CD4-positive, alpha-beta T cell treated with Interleukin-12 subunit alpha and Interleukin-12 subunit beta, for 1 hour (primary cell): ENCODE measurements at regions not wholly inside any gene's neighbourhood (a gene's known extent, or its start where the extent isn't known, plus 50 kb on each side); places are given as distances from the start of the nearest gene placed in this dataset.
"Not testable (repeated sequence)": the region's sequence is repeated elsewhere in the genome, so short reads cannot be mapped to it uniquely, and the experiment has no call there.

Experiments used
- DNase-seq: peaks from one replicate; pipeline ENCODE4 v3.0.0-alpha.2; 2020

GRCh38 chr3:107939691-107940442 lies 151.0 kb downstream of the CD47 start:
- DNase-seq: no peak

- peak; percentile 21 for DNase-seq
Observed at GRCh38 chr3:107938143-107938542, 152.7 kb downstream of the CD47 start.

- DNase-seq: no peak
Observed at GRCh38 chr3:107934808-107935207, 156.0 kb downstream of the CD47 start.

DNA sequence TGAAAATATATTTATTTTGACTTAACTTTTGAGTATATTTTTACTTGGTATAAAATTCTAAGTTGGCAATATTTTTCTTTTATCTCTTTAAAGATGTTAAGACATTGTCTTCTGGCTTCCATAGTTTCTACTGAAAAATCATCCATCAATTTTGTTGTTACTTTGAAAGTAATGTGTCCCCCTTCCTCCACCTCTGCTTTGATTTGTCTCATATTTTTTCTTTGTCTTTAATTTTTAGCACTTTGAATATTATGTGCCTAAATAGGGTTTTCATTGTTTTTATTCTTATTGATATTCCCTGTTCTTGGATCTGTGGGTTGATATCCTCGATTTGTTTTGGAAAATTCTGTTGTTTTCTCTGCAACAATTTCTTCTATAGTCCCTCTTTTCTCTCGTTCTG lies 157.4 kb downstream of the CD47 start:
- DNase-seq: no peak

- DNase-seq: no peak
Observed at GRCh38 chr3:107931326-107931725, 159.5 kb downstream of the CD47 start.

DNA sequence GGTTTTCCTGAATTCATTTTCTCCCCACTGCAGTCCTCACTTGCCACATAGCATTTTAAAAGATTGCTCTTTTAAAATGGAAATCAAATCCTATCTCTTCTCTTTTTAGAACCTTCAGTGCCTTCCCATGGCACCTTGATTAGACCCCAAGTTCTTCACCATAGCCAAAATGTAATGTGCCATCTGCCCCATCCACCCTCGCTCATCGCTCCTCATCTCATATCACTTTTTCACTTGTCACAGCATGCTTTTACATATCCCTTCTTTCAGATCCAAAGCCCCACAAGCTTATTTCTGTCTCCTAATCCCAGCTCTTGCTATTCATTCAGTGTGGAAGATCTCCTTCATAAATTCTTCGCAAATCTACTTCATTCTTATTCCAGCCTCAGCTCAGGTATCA lies 161.7 kb downstream of the CD47 start:
- no peak for DNase-seq

DNA sequence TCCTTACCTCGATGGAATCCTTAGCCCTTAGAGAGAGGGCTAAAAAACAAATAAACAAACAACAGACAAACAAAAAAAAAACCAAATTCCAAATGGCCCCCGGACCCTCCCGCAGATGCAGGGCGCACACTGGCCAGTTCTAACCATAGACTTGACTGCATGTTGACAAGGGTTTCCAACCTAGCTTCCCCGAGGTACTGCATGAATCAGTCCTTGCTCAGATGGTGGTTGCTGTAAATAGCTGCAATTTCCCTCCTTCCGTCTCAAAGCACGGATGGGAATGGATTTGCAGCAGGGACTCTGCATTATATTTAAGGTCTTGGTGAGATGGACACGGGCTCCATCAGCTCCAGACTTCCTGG lies 162.8 kb downstream of the CD47 start:
- DNase-seq: no peak

DNA sequence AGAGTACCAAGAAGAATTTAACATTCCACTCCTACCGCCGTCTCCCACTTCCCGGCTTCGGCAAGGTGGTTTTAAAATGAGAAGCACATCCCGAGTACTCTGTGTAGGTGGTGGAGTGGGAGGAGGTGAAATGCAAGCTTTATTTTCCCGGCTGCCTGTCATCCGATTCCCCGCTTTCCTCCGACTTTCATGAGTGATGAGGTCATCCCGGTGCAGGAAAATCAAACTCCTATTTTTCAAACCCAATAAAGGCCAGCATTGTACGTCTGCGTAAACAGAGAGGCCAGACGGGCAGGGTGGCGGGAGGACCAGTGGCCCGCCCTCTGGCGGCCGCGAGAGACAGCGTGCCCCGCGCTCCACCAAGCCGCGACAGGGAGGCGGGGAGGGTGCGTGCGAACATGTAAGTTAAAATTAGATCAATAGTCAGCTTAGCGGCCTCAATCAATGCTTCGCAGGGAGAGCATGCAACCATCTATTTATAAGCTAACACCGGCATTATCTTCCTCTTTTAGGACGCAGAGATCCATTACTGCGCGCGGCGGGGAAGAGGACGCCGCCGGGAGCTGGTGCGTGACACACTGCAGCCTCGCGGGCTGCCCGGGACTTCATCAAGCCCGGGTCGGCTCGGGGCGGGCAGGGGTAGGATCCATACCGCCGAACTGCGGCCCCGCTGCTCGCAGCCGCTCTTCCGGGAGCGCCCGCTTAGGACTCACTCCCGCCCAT lies 163.3 kb downstream of the CD47 start:
- DNase-seq: peak; percentile 67

GRCh38 chr3:107925851-107926250 lies 165.0 kb downstream of the CD47 start:
- DNase-seq: no peak

DNA sequence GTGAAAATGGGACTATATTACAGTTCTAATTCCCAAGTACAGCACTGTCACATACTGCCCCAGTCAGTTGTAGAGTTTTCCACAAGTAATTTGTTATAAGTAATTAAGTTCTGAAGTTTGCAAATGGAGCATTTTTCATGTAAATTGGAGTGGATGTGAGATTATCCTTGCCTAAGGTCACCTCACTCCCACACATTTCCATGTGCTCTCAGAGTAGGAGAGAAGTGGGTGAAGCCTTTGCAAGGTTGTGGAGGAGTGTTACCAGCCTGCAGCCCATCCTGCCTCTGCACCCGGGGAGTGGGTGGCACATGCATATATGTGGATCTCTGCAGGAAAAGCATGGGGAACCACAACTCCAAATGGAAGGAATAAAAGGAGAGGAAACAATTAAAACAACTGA lies 169.8 kb downstream of the CD47 start:
- no peak for DNase-seq

GRCh38 chr3:107920538-107920937 lies 170.3 kb downstream of the CD47 start:
- DNase-seq: no peak

DNA sequence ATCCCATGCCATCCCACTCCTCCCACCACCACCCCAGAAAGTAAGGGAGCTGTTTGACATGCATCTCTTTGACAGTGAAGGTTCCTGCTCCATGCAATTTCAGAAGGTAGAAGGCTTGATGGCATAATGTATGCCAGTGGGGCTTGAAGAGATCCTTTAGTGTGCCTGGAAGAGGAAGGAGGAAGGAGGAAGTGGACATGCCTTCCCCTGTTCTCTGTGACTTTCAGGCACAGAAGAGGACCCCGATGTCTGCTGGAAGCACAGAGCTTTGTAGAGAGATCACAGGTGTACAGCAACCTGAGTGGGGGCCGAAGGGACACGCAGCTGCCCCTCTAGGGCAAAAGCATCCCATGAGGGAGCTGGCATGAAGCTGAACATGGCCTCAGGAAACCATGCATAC lies 171.6 kb downstream of the CD47 start:
- DNase-seq: no peak

- no peak for DNase-seq
Observed at GRCh38 chr3:107916171-107916570, 174.7 kb downstream of the CD47 start.

DNA sequence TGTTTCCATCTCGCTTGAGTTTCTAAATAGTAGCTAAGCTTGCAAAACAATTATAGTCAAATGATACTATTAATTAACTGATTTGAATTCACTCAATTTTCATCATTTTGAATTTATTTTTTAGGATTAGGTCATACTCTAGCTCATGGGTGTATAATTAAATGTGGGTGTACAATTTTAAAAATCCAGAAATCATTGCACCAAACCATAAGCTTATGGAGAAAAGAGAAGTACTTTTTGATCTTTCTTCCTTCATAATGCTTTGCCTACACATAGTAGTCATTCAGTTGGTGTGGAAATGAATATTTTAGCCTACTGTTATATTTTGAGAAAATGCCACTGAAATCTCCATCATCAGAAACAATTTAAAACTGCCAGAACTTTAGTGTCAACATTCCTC lies 175.1 kb downstream of the CD47 start:
- no peak for DNase-seq

GRCh38 chr3:107913701-107914100 lies 177.1 kb downstream of the CD47 start:
- no peak for DNase-seq

DNA sequence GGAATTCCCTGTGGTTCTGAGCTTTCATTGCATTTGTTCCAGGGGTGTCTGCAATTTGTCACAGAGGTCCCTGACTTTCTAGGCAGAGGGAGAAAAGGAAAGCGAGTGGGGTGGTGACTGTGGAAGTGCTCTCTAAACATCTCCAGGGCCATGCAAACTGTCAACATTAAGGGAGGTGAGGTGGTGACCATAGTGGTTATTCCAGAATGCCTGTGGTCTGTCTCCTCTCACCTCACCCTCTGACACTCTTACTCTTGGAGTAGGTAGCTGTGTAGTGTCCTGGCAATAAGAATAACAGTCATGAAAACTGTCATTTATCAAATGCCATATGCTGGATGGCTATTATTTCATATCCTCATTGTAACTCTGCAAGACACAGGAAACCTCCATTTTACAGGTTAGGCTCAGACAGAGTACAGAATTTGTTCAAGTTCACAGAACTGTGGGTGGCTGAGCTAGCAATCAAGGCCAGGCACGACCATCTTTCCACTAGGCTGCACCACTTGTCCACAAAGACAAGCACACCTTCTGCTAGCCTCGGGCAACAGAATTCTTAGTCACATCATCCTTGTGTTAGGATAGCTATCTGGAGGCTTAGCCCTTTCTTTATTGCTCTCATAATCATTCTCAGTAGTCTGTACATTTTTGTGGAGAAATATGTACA lies 179.4 kb downstream of the CD47 start:
- DNase-seq: no peak

- no peak for DNase-seq
Observed at GRCh38 chr3:107910713-107911259, 180.0 kb downstream of the CD47 start.

DNA sequence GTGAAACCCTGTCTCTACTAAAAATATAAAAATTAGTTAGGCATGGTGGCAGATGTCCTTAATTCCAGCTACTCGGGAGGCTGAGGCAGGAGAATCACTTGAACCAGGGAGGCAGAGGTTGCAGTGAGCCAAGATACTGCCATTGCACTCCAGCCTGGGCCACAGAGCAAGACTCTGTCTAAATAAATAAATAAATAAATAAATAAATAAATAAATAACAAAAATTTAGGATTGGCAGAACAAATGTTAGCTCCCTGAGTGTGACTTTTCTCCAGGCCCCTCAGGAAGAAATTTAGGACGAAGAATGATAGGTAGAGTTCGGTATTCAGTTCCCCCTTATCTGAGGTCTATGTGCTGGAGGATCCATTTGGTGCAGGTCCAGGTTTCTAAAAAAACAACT lies 181.2 kb downstream of the CD47 start:
- DNase-seq: not testable (repeated sequence)

DNA sequence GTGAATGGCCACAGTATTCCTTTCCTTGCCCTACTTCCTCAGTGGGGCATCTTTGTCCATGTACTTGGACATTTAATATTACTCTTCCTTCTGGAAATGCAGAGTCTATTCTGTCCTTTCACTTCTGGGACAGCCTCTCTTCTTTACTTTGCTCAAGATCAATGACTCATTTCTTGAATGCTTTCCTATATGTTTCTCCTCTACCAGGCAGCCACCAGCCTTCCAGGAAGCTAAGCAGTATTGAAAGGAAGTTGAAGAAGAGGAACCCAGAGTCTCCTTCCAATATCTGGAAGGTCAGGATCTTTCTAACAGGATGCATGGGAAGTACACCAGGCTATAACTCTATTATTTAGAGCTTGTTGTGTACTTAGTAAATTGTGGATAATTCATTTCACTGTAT lies 182.8 kb downstream of the CD47 start:
- no peak for DNase-seq

DNA sequence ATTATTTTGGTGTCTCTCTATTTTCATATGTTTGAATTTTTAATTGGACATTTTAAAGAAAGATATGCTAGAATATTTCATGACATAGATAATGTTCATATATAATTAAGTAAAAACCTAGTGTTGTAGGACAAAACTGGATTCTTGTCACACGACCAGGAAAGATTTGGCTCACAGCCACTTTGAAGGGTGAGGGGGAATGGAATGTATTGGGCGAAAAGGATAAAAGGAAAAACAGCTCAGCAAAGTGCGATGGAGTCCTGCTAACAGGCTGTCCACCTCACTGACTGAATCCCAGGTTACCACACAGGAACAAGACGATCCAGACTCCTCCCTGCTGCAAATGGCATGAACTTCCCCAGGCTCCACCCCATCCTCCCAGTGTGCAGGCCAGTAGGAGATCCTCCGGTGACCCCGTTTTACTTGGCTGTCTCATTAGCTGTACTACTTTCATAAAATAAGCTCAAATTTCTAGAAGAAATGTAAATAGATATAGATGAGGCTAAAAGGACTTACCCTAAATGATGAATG lies 186.2 kb downstream of the CD47 start:
- DNase-seq: no peak

DNA sequence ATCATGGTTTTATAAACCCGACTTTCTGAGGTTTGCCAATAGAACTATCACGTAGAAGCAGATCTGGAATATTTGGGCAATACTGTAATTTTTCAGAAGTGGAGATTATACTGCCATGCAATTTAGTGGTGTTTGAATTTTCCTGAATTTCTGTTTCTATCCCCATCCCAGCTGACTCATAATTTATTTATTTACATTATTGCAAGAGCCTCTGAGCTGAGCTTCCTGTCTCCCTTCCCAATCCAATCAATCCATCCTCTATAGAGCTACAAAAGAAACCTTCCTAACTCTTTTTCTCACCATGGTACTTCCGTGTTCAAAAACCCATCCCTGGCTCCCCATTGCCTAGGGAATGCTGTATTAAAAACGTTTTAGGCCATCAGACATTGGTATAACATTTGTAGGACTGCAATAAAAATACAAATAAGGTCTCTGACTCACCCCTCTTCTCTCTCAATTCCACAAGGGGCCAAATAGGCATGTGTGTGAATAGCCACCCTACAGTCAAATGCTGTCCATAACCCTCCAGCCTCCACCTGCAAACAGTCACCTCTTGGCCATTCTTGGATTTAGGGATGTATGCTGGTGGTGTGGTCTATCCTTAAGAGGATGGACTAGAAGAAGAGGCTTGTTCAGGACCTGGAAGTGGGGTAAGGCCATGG lies 190.7 kb downstream of the CD47 start:
- DNase-seq: no peak

DNA sequence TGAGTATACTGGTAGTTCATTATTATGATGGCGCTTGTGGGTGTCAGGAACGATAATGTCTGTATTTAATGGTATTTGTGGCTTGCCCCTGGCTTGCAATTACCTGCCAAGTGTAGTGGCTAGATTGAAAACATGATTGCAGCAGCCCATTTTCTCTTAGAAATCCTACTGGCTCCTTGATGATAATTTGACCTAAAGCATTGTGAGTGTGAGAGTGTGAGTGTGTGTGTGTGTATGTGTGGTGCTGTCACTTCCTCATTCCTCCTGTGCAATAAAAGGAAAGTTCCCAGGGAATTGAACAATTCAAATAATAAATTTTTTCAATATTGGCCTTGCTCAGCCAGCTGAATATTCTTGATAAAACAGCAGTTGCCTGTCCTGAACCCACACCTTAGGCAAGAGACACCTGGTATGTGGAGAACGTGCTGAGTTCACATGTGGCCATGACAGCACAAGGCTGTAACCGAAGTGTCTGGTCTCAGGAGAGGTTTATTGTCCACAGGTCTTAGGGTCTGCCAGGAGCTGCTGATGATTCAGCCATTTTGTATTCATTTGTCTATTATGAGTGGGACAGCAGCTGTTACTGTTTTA lies 193.3 kb downstream of the CD47 start:
- no peak for DNase-seq

DNA sequence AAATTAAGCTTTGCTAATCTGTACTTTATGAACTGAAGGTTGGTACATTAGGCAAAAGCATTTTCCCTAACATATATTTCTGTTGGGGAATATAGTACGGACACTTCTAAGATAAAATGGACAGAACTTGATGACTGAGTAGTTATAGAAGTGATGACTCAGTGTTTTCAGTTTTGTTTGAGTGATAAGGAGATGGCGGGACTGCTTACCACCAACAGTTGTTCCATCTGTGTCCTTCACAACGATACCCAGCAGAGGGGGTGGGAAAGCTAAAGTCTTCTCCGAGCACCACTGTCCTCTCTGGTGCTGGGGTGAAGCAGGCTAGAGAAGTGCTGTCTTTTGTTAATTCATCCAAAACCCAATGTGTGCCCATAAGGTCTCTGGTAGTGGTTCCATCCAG lies 195.8 kb downstream of the CD47 start:
- no peak for DNase-seq
